Esophagus mucosa (tissue), 1 donor: ENCODE measurements at regions not wholly inside any gene's neighbourhood (a gene's known extent, or its start where the extent isn't known, plus 50 kb on each side); places are given as distances from the start of the nearest gene placed in this dataset.
"Not testable (repeated sequence)": the region's sequence is repeated elsewhere in the genome, so short reads cannot be mapped to it uniquely, and the experiment has no call there.

Experiments
- ATAC-seq: fragments of 200-7000 bp; cut with Tn5 transposase; one replicate; pipeline ENCODE4 v1.9.1; 2020
- donor health status: DM: yes; HTN: yes; CAD: no.

- ATAC-seq = no peak
Observed at GRCh38 chr7:125833839-125834238, 904.2 kb upstream of the POT1 start.

GRCh38 chr7:125830743-125831142, 901.1 kb upstream of the POT1 start:
- no peak for ATAC-seq

DNA sequence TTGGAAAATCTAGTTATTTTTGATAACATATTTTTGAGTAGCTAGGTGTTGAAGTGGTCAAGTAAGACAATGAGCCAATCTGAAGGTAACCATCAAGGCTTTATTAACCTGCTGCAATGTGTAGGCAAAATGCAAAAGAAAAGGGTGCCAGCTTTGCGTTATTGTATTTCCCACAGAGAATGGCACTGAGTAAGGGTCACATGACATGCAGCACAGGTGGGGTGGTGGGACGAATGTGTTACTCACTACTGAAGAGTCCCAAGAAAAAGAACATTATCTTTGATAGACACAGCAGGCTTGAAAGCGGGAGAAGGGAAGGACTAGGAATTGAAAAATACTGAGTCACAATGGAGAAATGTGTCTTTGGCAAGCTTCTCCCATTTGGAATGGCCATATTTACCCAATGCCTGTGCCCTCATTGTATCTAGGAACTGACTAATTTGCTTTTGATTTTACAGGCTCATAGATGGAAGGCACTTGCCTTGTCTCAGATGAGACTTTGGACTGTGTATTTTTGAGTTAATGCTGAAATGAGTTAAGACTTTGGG, 898.6 kb upstream of the POT1 start:
- ATAC-seq = no peak

DNA sequence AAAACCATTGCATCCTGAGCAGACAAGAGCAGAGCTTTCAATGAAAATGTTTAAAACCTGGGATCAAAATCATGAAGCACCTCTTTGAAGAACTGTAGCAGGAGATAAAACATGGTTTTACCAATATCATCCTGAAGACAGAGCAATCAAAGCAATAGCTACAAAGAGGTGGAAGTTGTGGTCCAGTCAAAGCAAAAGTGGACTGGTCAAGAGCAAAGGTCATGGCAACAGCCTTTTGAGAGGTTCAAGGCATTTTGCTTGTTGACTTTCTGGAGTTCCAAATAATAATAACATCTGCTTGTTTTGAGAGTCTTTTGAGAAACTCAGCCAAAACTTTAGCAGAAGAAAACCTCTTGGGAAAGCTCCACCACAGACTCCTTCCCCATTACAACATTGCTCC, 893.9 kb upstream of the POT1 start:
- ATAC-seq = no peak

- ATAC-seq = no peak
Observed at GRCh38 chr7:125820495-125820894, 890.9 kb upstream of the POT1 start.

- no peak for ATAC-seq
Observed at GRCh38 chr7:125814100-125814499, 884.5 kb upstream of the POT1 start.

- ATAC-seq = not testable (repeated sequence)
Observed at GRCh38 chr7:125806491-125806890, 876.9 kb upstream of the POT1 start.

- ATAC-seq = no peak
Observed at GRCh38 chr7:125804273-125804672, 874.6 kb upstream of the POT1 start.

GRCh38 chr7:125780153-125780552, 850.5 kb upstream of the POT1 start:
- no peak for ATAC-seq

GRCh38 chr7:125775317-125775716, 845.7 kb upstream of the POT1 start:
- ATAC-seq = no peak

DNA sequence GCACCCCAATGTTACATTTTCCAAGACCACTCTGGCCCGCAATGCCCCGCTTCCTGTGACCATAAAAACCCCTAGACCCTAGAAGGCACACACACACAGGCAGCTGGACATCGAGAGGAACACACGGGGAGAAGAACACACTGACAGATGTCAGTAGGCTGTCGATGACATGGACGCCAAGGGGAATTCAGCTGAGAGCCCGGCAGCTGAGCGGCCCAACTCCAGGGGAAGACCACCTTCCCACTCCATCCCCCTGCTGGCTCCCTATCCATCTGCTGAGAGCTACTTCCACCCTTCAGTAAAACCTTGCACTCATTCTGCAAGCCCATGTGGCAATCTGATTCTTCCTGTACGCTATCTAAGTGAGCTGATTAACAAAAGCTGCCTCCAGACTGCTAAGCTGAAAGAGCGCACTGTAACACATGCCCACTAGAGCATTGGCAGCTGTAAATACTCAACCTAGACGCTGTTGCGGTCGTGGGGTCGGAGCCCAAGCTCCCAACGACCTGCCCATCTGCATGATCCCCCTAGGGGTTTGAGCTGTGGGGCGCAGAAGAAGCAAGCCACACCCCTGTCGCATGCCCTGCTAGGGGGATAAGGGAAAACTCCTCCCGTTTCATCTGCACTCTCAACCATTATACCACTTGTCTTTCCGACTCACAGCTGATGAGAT, 843.6 kb upstream of the POT1 start:
- no peak for ATAC-seq

GRCh38 chr7:125747966-125748365, 818.3 kb upstream of the POT1 start:
- no peak for ATAC-seq

GRCh38 chr7:125746510-125746909, 816.9 kb upstream of the POT1 start:
- no peak for ATAC-seq

GRCh38 chr7:125727215-125727614, 797.6 kb upstream of the POT1 start:
- no peak for ATAC-seq

- no peak for ATAC-seq
Observed at GRCh38 chr7:125695626-125696025, 766.0 kb upstream of the POT1 start.

DNA sequence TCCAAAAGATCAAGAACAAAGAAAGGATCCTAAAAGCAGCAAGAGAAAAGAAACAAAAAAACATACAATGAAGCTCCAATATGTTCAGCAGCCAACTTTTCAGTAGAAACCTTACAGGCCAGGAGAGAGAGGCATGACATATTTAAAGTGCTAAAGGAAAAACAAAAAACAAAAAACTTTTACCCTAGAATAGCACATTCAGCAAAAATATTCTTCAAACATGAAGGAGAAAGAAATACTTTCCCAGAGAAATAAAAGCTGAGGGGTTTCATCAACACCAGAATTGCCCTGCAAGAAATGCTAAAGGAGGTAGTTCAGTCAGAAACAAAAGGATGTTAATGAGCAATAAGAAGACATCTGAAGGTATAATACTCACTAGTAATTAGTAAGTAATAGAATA, 753.5 kb upstream of the POT1 start:
- no peak for ATAC-seq

DNA sequence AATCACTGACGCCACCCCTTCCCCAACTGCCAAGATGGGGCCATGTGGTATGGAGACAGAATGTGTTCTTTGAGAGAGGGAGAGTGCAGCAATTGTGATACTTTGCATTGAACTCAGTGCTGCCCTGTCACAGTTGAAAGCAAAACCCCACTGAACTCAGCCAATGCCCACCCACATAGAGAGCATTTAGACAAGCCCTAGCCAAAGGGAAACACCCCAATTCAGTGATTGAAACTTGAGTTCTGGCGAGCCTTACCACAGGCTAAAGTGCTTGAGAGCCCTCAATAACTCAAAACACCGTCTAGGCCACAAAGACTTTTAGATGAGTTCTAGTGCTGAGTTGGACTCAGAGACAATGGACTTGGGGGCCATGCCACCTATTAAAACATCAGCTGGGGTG, 751.9 kb upstream of the POT1 start:
- ATAC-seq = no peak

GRCh38 chr7:125678771-125679170, 749.1 kb upstream of the POT1 start:
- no peak for ATAC-seq

GRCh38 chr7:125675640-125676039, 746.0 kb upstream of the POT1 start:
- ATAC-seq = no peak

- no peak for ATAC-seq
Observed at GRCh38 chr7:125675169-125675568, 745.5 kb upstream of the POT1 start.

DNA sequence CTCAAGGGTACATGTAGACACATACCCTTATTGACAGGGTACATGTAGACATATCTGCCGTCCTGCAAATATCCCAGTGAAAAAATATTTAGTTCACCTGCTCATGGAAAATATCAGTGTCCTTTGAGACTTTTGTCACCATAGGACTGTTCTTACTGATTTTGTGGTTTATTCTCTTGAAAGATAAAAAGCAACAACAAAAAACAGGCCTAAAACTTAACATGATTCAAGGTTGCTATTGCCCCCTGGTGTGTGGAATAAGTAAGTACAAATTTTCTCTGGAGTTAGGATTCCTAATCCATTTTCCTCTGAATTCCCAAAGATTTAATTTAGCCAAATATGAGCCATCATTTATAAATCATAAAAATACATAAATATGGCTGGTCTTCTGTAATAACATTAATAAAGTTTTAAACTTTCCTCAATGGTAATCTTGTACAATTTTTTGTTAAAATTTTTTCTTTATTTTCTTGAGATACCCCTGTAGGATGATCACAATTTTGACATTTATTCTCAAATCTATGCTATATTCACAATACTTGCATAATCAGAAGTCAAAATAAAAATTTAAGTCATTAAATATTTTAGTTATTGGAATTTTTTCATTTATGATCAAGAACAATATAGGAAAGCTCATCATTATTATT, 741.4 kb upstream of the POT1 start:
- ATAC-seq = no peak

DNA sequence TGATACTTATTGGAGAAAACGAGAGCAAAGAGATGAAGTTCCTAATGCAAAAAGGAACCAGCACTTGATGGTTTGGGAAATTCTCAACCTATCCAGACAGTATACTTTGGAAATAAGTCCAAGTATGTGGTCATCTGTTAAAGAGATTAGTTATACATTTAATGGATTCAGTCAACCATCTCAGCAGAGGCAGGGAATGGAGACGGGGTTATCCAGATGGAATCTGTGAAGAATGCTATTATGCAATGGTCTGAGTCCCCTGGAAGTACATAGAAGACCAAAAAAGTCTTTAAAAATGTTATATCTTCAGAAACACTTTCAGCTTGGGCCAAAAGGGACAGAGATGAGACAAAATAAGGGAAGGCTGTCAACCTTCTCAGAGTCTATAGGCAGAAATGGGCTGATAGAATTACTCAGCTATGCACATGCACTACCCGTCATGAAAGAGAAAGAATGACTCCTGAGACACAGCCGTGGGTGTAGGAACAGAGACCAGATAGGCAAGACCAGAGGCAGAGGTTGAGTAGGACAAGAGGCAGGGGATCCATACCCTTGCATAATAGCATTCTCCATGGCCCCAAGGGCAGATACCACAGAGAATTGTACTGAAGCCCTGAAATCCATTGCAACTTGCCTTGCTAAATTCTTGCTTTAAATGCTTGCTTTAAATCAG, 738.8 kb upstream of the POT1 start:
- ATAC-seq = no peak

- ATAC-seq = no peak
Observed at GRCh38 chr7:125664625-125665024, 735.0 kb upstream of the POT1 start.

GRCh38 chr7:125663961-125664360, 734.3 kb upstream of the POT1 start:
- no peak for ATAC-seq
